ENCODE measurements at regions not wholly inside any gene's neighbourhood (a gene's known extent, or its start where the extent isn't known, plus 50 kb on each side); places are given as distances from the start of the nearest gene placed in this dataset.

GRCh38 chr2:183490489-183490888 is 366.2 kb downstream of the NUP35 start:
- Mint-ChIP-seq H3K4me3 (ENCODE audit: low read depth) (no peak overlapping the region), H3K9me3 (ENCODE audit: low read depth) (no peaks in the 10 kb centered on the region), H3K27me3 (no peaks in the 10 kb centered on the region), H3K4me1 (ENCODE audit: low read depth) (no peaks in the 10 kb centered on the region), H3K36me3 (ENCODE audit: insufficient read depth) (no peaks in the 10 kb centered on the region), H3K27ac (no peak overlapping the region)
- TF ChIP-seq CTCF (IDR thresholded peaks at IDR 0.05; ENCODE audit: unreplicated experiment), result no peak
- DNase-seq (ENCODE audit: low spot score, unreplicated experiment), result no peak

GRCh38 chr2:183490914-183491313 is 366.7 kb downstream of the NUP35 start:
- Mint-ChIP-seq H3K27me3 (no peaks in the 10 kb centered on the region), H3K4me3 (ENCODE audit: low read depth) (no peak overlapping the region), H3K4me1 (ENCODE audit: low read depth) (no peaks in the 10 kb centered on the region), H3K27ac (no peak overlapping the region), H3K36me3 (ENCODE audit: insufficient read depth) (no peaks in the 10 kb centered on the region), H3K9me3 (ENCODE audit: low read depth) (no peaks in the 10 kb centered on the region)
- no peak for DNase-seq (ENCODE audit: low spot score, unreplicated experiment)
- no peak for TF ChIP-seq CTCF (IDR thresholded peaks at IDR 0.05; ENCODE audit: unreplicated experiment)

- no peak overlapping the region for H3K4me3 Mint-ChIP-seq (ENCODE audit: low read depth)
- no peak overlapping the region for H3K27ac Mint-ChIP-seq
- H3K4me1 Mint-ChIP-seq (ENCODE audit: low read depth), result no peaks in the 10 kb centered on the region
- no peaks in the 10 kb centered on the region for H3K27me3 Mint-ChIP-seq
- no peak for DNase-seq (ENCODE audit: low spot score, unreplicated experiment)
- no peaks in the 10 kb centered on the region for H3K9me3 Mint-ChIP-seq (ENCODE audit: low read depth)
- no peaks in the 10 kb centered on the region for H3K36me3 Mint-ChIP-seq (ENCODE audit: insufficient read depth)
- TF ChIP-seq CTCF (IDR thresholded peaks at IDR 0.05; ENCODE audit: unreplicated experiment), result no peak
Measured at GRCh38 chr2:183493040-183493439, 368.8 kb downstream of the NUP35 start.

DNA sequence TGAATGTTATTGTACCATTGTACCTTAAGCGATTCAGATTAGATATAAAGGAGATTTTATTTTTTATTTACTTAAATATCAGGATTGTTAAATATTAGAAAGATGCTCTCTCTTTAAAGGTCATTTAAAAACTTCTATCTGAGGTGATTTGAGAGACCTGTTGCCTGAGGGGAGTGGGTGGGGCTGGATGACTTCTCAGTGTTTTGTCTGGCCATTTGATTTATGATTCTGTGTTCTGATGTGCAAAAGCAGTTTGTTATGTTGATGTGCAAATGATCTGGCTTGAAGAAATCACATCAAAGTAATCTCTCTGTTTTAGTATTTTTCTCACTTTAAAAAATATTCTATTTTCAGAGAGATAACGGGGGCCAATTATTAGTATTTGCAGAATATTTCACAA is 370.8 kb downstream of the NUP35 start:
- Mint-ChIP-seq H3K36me3 (ENCODE audit: insufficient read depth) (no peaks in the 10 kb centered on the region), H3K9me3 (ENCODE audit: low read depth) (no peaks in the 10 kb centered on the region), H3K27me3 (no peaks in the 10 kb centered on the region), H3K4me1 (ENCODE audit: low read depth) (no peaks in the 10 kb centered on the region), H3K4me3 (ENCODE audit: low read depth) (no peak overlapping the region), H3K27ac (no peak overlapping the region)
- no peak for TF ChIP-seq CTCF (IDR thresholded peaks at IDR 0.05; ENCODE audit: unreplicated experiment)
- DNase-seq (ENCODE audit: low spot score, unreplicated experiment), result no peak

DNA sequence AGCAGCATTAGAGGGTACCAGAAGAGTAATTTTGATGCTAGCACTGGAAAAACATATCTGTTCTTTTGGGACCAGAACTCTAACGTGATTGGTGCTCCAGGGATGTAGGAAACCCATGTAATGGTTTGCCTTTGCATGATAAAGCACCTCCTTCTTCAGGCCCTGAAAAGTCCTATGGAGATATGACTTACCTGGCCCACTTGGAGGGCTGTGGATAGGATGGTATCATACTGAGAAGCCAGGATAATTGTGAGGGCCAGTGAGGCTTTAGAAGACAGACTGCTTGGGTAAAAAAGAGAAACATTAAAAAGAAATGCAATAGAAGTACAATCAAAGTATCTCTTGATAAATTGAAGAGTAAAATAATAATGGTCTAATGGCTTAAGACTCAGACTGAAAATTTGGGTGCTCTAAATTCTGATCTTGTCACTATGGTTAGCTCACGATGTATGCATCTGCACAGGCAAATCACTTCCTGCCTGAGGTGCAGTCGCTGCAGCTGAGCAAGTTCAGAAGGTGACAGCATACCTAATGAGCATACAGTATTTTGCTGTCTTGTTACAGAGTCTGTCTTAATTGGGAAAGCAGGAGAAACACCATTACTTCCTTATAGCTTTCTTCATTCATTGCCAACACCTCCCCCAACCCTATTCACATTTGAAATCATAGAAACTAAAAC is 371.5 kb downstream of the NUP35 start:
- DNase-seq (ENCODE audit: low spot score, unreplicated experiment), result no peak
- Mint-ChIP-seq H3K9me3 (ENCODE audit: low read depth) (peaks cover 5% of the 10 kb centered on the region), H3K36me3 (ENCODE audit: insufficient read depth) (no peaks in the 10 kb centered on the region), H3K4me3 (ENCODE audit: low read depth) (no peak overlapping the region), H3K27ac (no peak overlapping the region), H3K4me1 (ENCODE audit: low read depth) (no peaks in the 10 kb centered on the region), H3K27me3 (no peaks in the 10 kb centered on the region)
- no peak for TF ChIP-seq CTCF (IDR thresholded peaks at IDR 0.05; ENCODE audit: unreplicated experiment)

Data from progenitor cell of endocrine pancreas (in vitro differentiated cells).